ENCODE measurements at regions not wholly inside any gene's neighbourhood (a gene's known extent, or its start where the extent isn't known, plus 50 kb on each side); places are given as distances from the start of the nearest gene placed in this dataset.

DNA sequence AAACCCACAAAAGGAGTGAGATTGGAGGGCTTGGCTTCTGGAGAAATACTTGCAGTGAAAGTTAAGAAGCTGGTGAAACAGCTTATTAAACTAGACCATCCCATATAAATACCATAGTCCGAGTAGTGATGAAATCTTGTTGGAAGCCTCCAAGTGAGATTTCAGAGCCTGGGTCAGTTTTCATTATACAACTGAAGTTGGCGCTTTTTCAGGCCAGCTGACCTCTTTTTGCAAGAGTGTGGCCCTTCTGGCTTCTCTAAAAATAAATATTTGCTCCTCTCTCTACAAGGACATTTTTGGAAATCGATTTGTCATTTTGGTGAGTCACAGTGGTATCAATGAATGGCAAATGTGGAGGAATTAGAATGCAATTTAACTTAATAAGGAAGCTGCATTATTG lies 51.2 kb upstream of the THRB start:
- H3K4me3 ChIP-seq (ENCODE audit: low read length) = no peak overlapping the region
- TF ChIP-seq CTCF (conservative IDR thresholded peaks at IDR 0.05; ENCODE audit: low read length) = no peak
- DNase-seq (ENCODE audit: low read depth) = peak; percentile 55

DNA sequence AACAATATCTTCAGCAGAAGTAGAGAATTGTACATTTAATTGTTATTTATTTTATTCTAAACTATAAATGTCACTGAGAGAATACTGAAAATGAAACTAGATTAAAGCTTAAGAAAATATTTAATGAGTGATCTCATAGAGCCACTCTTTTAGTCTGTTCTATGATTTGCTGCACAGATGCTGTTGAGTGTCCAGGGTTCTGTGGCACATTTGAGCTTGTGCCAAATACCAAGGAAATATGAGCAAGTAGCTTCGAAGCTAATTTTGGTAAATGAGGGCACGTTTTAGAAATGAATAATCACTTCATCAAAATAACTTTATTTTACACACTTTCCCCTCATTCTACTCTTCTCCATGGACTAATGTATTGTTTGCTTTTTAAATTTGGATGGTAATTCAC lies 53.6 kb upstream of the THRB start:
- TF ChIP-seq CTCF (conservative IDR thresholded peaks at IDR 0.05; ENCODE audit: low read length) = no peak
- H3K4me3 ChIP-seq (ENCODE audit: low read length) = no peak overlapping the region
- peak; percentile 35 for DNase-seq (ENCODE audit: low read depth)

GRCh38 chr3:24550588-24550987 lies 55.9 kb upstream of the THRB start:
- peak; percentile 33 for DNase-seq (ENCODE audit: low read depth)
- no peak overlapping the region for H3K4me3 ChIP-seq (ENCODE audit: low read length)
- TF ChIP-seq CTCF (conservative IDR thresholded peaks at IDR 0.05; ENCODE audit: low read length) = no peak

GRCh38 chr3:24551626-24552025 lies 57.0 kb upstream of the THRB start:
- H3K4me3 ChIP-seq (ENCODE audit: low read length) = no peak overlapping the region
- no peak for TF ChIP-seq CTCF (conservative IDR thresholded peaks at IDR 0.05; ENCODE audit: low read length)
- DNase-seq (ENCODE audit: low read depth) = peak; percentile 21

DNA sequence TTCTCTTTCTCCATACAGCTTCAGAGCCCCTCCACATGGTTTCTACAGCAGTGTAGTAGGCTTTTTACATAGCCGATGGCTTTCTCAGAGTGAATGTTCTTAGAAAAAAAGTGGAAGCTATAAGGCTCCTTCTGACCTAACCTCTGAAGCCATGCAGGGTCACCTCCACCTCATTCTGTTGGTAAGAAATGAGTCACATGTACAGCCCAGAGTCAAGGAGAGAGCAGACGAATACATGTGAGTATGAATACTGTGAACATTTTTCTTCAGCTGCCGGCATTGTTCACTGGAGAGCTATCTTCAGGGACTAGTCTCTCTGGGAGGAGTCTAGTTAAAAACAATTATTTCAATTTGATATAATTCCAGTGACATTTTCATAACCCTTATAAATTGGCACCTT lies 68.2 kb upstream of the THRB start:
- no peak for DNase-seq (ENCODE audit: low read depth)
- no peak overlapping the region for H3K4me3 ChIP-seq (ENCODE audit: low read length)
- TF ChIP-seq CTCF (conservative IDR thresholded peaks at IDR 0.05; ENCODE audit: low read length) = no peak

GRCh38 chr3:24565053-24565452 lies 70.4 kb upstream of the THRB start:
- TF ChIP-seq CTCF (conservative IDR thresholded peaks at IDR 0.05; ENCODE audit: low read length) = no peak
- no peak for DNase-seq (ENCODE audit: low read depth)
- H3K4me3 ChIP-seq (ENCODE audit: low read length) = no peak overlapping the region

- no peak overlapping the region for H3K4me3 ChIP-seq (ENCODE audit: low read length)
- no peak for DNase-seq (ENCODE audit: low read depth)
- TF ChIP-seq CTCF (conservative IDR thresholded peaks at IDR 0.05; ENCODE audit: low read length) = no peak
Observed at GRCh38 chr3:24565656-24566055, 71.0 kb upstream of the THRB start.

Measured in AG10803 (cell line).